ENCODE measurements at regions not wholly inside any gene's neighbourhood (a gene's known extent, or its start where the extent isn't known, plus 50 kb on each side); places are given as distances from the start of the nearest gene placed in this dataset.

- TF ChIP-seq CTCF (IDR thresholded peaks at IDR 0.05) (no peak), POLR2A (IDR thresholded peaks at IDR 0.05) (no peak), EP300 (IDR thresholded peaks at IDR 0.05) (no peak), POLR2AphosphoS5 (IDR thresholded peaks at IDR 0.05) (no peak)
These were observed 706.7 kb upstream of the TMEFF2 start for GRCh38 chr2:192901446-192901845.

Data from stomach (tissue), 4 donors.